ENCODE measurements at regions not wholly inside any gene's neighbourhood (a gene's known extent, or its start where the extent isn't known, plus 50 kb on each side); places are given as distances from the start of the nearest gene placed in this dataset.

DNA sequence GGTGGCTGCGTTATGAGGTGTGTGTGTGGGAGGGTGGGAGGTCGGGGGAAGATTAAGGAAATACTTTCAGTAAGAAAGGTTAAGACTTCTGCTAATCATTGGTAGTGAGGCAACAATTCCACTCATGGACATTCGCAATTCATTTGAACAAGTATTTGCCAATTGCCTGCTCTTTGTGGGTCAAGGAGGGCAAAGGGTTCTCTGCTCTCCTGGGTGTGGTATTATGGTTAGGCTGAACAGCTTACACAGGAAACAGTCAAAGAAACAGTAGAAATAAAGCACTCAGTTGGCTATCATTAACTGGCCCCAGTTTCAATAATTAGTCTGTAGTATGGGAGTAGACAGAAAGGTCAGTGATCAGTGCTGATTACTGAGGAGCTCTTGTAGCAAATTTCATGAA lies 357.0 kb upstream of the FANCL start:
- TF ChIP-seq, protein P1, sequence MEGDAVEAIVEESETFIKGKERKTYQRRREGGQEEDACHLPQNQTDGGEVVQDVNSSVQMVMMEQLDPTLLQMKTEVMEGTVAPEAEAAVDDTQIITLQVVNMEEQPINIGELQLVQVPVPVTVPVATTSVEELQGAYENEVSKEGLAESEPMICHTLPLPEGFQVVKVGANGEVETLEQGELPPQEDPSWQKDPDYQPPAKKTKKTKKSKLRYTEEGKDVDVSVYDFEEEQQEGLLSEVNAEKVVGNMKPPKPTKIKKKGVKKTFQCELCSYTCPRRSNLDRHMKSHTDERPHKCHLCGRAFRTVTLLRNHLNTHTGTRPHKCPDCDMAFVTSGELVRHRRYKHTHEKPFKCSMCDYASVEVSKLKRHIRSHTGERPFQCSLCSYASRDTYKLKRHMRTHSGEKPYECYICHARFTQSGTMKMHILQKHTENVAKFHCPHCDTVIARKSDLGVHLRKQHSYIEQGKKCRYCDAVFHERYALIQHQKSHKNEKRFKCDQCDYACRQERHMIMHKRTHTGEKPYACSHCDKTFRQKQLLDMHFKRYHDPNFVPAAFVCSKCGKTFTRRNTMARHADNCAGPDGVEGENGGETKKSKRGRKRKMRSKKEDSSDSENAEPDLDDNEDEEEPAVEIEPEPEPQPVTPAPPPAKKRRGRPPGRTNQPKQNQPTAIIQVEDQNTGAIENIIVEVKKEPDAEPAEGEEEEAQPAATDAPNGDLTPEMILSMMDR (IDR thresholded peaks at IDR 0.05), result no peak
- TF ChIP-seq POLR2AphosphoS5 (IDR thresholded peaks at IDR 0.05; ENCODE audit: low read depth, low read length) (no peak), SIN3A (IDR thresholded peaks at IDR 0.05; ENCODE audit: borderline replicate concordance, insufficient read depth, low read depth, low read length) (no peak)
- TF ChIP-seq, protein P2, sequence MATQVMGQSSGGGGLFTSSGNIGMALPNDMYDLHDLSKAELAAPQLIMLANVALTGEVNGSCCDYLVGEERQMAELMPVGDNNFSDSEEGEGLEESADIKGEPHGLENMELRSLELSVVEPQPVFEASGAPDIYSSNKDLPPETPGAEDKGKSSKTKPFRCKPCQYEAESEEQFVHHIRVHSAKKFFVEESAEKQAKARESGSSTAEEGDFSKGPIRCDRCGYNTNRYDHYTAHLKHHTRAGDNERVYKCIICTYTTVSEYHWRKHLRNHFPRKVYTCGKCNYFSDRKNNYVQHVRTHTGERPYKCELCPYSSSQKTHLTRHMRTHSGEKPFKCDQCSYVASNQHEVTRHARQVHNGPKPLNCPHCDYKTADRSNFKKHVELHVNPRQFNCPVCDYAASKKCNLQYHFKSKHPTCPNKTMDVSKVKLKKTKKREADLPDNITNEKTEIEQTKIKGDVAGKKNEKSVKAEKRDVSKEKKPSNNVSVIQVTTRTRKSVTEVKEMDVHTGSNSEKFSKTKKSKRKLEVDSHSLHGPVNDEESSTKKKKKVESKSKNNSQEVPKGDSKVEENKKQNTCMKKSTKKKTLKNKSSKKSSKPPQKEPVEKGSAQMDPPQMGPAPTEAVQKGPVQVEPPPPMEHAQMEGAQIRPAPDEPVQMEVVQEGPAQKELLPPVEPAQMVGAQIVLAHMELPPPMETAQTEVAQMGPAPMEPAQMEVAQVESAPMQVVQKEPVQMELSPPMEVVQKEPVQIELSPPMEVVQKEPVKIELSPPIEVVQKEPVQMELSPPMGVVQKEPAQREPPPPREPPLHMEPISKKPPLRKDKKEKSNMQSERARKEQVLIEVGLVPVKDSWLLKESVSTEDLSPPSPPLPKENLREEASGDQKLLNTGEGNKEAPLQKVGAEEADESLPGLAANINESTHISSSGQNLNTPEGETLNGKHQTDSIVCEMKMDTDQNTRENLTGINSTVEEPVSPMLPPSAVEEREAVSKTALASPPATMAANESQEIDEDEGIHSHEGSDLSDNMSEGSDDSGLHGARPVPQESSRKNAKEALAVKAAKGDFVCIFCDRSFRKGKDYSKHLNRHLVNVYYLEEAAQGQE (IDR thresholded peaks at IDR 0.05; ENCODE audit: insufficient read depth in 1 of 2, low read depth in 2 of 2, low read length in 1 of 2), result no peak
